HG03469 (cell line): ENCODE measurements at regions not wholly inside any gene's neighbourhood (a gene's known extent, or its start where the extent isn't known, plus 50 kb on each side); places are given as distances from the start of the nearest gene placed in this dataset.

ENCODE experiments used
- ATAC-seq: cut with Tn5 transposase; IDR thresholded peaks from one replicate; pipeline ENCODE4 v1.9.1; 2021; ENCODE audit warnings: mild to moderate bottlenecking, moderate library complexity, moderate number of reproducible peaks; ENCODE audit not compliant: unreplicated experiment

- no peak for ATAC-seq
Observed at GRCh38 chr9:21746550-21746949, 55.9 kb upstream of the MTAP start.

- ATAC-seq: no peak
Observed at GRCh38 chr9:21747175-21747574, 55.3 kb upstream of the MTAP start.

- ATAC-seq: no peak
Observed at GRCh38 chr9:21750021-21750735, 52.3 kb upstream of the MTAP start.

DNA sequence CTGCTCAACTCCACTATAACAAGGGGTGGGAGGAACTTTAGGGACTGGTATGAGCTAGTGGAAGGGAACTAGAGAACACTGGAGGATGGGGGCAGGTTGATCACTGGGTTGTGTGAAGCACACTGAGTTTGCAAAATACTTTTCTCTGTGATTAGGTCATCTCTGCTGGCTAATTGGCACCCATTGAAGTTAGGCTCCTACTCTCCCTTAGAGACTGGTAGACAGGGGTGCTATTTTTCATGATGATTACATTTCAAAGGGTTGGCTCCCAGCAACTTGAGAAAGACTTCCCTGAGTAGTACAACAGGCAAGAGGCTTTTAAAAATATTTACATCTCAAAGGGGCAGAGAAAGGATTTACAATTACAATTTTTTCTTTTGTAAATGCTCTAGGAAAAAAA is 50.4 kb upstream of the MTAP start:
- no peak for ATAC-seq
